ENCODE measurements at regions not wholly inside any gene's neighbourhood (a gene's known extent, or its start where the extent isn't known, plus 50 kb on each side); places are given as distances from the start of the nearest gene placed in this dataset.

- no peak for DNase-seq (ENCODE audit: low read depth)
- H3K4me3 ChIP-seq (ENCODE audit: low read length), result no peak overlapping the region
- TF ChIP-seq CTCF (conservative IDR thresholded peaks at IDR 0.05; ENCODE audit: low read depth, low read length), result no peak
These were observed 164.7 kb upstream of the B3GAT1 start for GRCh38 chr11:134576721-134577171.

GRCh38 chr11:134576286-134576685 lies 164.2 kb upstream of the B3GAT1 start:
- TF ChIP-seq CTCF (conservative IDR thresholded peaks at IDR 0.05; ENCODE audit: low read depth, low read length), result no peak
- no peak for DNase-seq (ENCODE audit: low read depth)
- no peak overlapping the region for H3K4me3 ChIP-seq (ENCODE audit: low read length)

- no peak for TF ChIP-seq CTCF (conservative IDR thresholded peaks at IDR 0.05; ENCODE audit: low read depth, low read length)
- no peak overlapping the region for H3K4me3 ChIP-seq (ENCODE audit: low read length)
- no peak for DNase-seq (ENCODE audit: low read depth)
These were observed 163.6 kb upstream of the B3GAT1 start for GRCh38 chr11:134575504-134576230.

- no peak for DNase-seq (ENCODE audit: low read depth)
- no peak for TF ChIP-seq CTCF (conservative IDR thresholded peaks at IDR 0.05; ENCODE audit: low read depth, low read length)
- no peak overlapping the region for H3K4me3 ChIP-seq (ENCODE audit: low read length)
These were observed 162.9 kb upstream of the B3GAT1 start for GRCh38 chr11:134574947-134575346.

GRCh38 chr11:134574425-134574824 lies 162.4 kb upstream of the B3GAT1 start:
- no peak for TF ChIP-seq CTCF (conservative IDR thresholded peaks at IDR 0.05; ENCODE audit: low read depth, low read length)
- H3K4me3 ChIP-seq (ENCODE audit: low read length), result no peak overlapping the region
- DNase-seq (ENCODE audit: low read depth), result no peak

- H3K4me3 ChIP-seq (ENCODE audit: low read length), result no peak overlapping the region
- no peak for DNase-seq (ENCODE audit: low read depth)
- TF ChIP-seq CTCF (conservative IDR thresholded peaks at IDR 0.05; ENCODE audit: low read depth, low read length), result no peak
These were observed 161.8 kb upstream of the B3GAT1 start for GRCh38 chr11:134573857-134574256.
